ENCODE measurements at regions not wholly inside any gene's neighbourhood (a gene's known extent, or its start where the extent isn't known, plus 50 kb on each side); places are given as distances from the start of the nearest gene placed in this dataset.

DNA sequence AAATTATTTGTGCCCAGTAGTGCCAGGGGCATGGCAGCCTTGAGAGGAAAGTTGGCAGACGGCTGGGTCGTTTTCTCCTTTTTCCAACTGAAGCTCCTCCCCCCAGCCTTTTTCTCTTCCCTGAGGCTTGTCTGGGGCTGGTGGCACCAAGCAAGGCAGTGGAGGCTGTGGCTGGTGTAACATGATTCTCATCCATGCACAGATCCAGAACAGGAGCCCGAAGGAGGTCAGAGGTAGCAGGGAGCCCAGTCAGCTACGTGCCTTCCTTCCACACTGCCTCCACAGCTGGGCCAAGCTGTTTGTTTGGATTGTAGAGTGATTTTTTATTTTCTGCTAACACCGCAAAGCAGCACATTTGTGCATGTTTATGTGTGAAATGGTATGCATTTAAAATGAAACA lies 170.3 kb upstream of the MGAT5 start:
- TF ChIP-seq, protein P1, sequence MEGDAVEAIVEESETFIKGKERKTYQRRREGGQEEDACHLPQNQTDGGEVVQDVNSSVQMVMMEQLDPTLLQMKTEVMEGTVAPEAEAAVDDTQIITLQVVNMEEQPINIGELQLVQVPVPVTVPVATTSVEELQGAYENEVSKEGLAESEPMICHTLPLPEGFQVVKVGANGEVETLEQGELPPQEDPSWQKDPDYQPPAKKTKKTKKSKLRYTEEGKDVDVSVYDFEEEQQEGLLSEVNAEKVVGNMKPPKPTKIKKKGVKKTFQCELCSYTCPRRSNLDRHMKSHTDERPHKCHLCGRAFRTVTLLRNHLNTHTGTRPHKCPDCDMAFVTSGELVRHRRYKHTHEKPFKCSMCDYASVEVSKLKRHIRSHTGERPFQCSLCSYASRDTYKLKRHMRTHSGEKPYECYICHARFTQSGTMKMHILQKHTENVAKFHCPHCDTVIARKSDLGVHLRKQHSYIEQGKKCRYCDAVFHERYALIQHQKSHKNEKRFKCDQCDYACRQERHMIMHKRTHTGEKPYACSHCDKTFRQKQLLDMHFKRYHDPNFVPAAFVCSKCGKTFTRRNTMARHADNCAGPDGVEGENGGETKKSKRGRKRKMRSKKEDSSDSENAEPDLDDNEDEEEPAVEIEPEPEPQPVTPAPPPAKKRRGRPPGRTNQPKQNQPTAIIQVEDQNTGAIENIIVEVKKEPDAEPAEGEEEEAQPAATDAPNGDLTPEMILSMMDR (IDR thresholded peaks at IDR 0.05): no peak
- no peak for DNase-seq
- no peak overlapping the region for H3K4me3 Mint-ChIP-seq

DNA sequence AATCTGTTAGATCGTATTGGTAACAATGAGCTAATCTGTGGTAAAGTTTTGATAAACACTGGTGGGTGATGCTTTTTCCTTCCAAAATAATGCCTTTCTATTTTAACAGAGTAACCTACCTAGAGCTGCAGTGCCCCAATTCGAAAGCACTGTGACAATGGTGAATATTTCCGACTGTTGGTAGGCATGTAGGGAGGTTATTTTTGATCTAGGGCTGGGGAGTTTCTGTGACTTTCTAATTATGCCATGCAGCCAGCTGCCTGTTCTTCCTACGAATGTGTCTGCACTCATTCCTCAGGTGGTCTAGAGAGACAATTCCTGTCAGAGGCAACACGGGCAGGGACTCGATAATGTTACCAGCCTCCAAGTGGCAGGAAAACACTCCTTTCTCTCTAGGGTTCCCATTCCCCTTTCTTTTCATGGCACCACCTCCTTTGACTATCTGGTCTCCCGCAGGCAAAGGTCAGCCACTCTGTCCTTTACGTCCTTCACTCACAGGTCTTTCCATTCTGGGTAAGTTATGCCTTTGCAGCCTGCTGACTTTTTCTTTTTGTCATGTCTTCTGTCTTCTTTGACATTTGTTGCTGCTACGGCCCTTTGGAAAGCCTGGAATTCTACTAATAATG lies 167.2 kb upstream of the MGAT5 start:
- Mint-ChIP-seq H3K27ac (peak overlapping the region; percentile 83), H3K36me3 (ENCODE audit: low read depth) (no peaks in the 10 kb centered on the region)
- no peak for DNase-seq

More for the DNA sequence above, 170.3 kb upstream of the MGAT5 start:
- Mint-ChIP-seq H3K27ac (peak overlapping the region; percentile 43), H3K4me1 (peaks cover 43% of the 10 kb centered on the region), H3K27me3 (ENCODE audit: low read depth, poor library complexity) (no peaks in the 10 kb centered on the region), H3K9me3 (no peaks in the 10 kb centered on the region), H3K36me3 (ENCODE audit: low read depth) (no peaks in the 10 kb centered on the region)

DNA sequence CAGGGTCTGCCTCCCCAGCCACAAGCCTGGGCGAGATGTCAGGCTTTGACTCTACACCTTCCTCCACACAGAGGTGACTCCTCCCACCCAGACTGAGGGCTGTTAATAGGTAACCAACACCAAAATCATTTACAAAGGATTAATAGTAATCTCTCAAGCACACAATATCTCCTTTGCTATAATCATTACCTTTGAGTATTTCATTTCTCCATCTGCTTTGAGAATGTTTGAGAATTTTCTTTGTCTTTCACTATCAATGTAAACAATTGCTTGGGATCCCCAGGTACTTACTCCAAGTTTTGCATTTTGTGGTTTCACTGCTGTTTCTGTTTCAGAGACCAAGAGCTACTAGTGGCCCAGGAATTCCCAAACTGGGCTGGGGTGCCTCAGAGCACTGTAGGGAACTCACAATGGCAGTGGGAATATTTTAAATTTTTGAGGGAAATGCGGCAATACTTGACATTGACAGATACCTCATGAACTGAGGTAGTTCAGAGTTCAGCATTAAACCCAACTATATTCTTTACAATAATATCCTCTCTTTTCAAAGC lies 166.4 kb upstream of the MGAT5 start:
- DNase-seq: no peak
- peaks cover under 1% of the 10 kb centered on the region for H3K27me3 Mint-ChIP-seq (ENCODE audit: low read depth, poor library complexity)
- TF ChIP-seq, protein P1 (IDR thresholded peaks at IDR 0.05): no peak
- peaks cover 6% of the 10 kb centered on the region for H3K9me3 Mint-ChIP-seq
- H3K4me3 Mint-ChIP-seq: no peak overlapping the region
- no peaks in the 10 kb centered on the region for H3K36me3 Mint-ChIP-seq (ENCODE audit: low read depth)
- peaks cover 28% of the 10 kb centered on the region for H3K4me1 Mint-ChIP-seq
- H3K27ac Mint-ChIP-seq: no peak overlapping the region

More for the DNA sequence above, 167.2 kb upstream of the MGAT5 start:
- Mint-ChIP-seq H3K9me3 (peaks cover 6% of the 10 kb centered on the region), H3K27me3 (ENCODE audit: low read depth, poor library complexity) (no peaks in the 10 kb centered on the region), H3K4me1 (peaks cover 25% of the 10 kb centered on the region), H3K4me3 (no peak overlapping the region)
- TF ChIP-seq, protein P1 (IDR thresholded peaks at IDR 0.05): no peak

DNA sequence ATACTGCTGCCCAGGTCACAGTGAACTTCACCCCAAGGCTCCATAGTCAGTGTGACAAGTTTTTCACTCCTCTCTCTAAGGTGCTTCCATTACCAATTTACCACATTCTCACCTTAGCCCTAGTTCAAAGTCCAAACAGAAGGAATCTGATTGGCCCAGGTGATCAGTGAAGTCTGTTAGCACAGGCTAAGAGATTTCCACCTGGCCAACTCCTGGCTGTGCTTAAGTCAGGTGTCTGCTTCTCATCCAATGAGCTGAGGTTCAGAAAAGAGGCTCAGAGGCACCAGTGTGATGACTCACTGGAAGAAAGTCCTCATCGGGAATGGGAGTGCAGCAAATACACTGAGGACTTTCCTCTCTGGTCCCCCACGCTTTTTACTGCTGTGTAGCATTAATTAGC lies 164.4 kb upstream of the MGAT5 start:
- H3K36me3 Mint-ChIP-seq (ENCODE audit: low read depth): no peaks in the 10 kb centered on the region
- peaks cover 8% of the 10 kb centered on the region for H3K9me3 Mint-ChIP-seq
- TF ChIP-seq, protein P1 (IDR thresholded peaks at IDR 0.05): no peak
- no peak for DNase-seq
- H3K4me3 Mint-ChIP-seq: no peak overlapping the region
- peaks cover 2% of the 10 kb centered on the region for H3K27me3 Mint-ChIP-seq (ENCODE audit: low read depth, poor library complexity)
- H3K4me1 Mint-ChIP-seq: peaks cover 17% of the 10 kb centered on the region
- H3K27ac Mint-ChIP-seq: no peak overlapping the region

DNA sequence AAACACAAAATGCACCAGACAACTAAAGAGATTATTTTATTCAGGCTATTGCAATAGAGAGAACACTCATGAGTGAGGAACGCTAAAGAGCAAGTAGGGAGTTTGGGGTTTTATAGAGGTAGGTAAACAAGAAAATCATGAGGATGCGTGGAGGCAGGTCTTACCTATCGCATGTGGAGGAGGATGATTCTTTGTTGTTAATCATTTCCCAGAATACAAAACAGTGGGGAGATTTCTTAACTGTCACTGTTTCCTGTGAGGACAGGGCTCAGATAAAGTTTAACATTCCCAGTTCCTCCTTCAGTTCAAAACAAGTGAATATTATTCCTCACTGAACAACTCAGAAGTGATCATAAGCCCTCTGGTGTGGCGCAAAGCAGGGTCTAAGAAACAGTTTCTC lies 156.1 kb upstream of the MGAT5 start:
- H3K27me3 Mint-ChIP-seq (ENCODE audit: low read depth, poor library complexity): no peaks in the 10 kb centered on the region
- H3K4me1 Mint-ChIP-seq: peaks cover 12% of the 10 kb centered on the region
- no peaks in the 10 kb centered on the region for H3K36me3 Mint-ChIP-seq (ENCODE audit: low read depth)
- no peak overlapping the region for H3K27ac Mint-ChIP-seq
- H3K9me3 Mint-ChIP-seq: peaks cover 9% of the 10 kb centered on the region
- DNase-seq: no peak
- TF ChIP-seq, protein P1 (IDR thresholded peaks at IDR 0.05): no peak
- H3K4me3 Mint-ChIP-seq: no peak overlapping the region

DNA sequence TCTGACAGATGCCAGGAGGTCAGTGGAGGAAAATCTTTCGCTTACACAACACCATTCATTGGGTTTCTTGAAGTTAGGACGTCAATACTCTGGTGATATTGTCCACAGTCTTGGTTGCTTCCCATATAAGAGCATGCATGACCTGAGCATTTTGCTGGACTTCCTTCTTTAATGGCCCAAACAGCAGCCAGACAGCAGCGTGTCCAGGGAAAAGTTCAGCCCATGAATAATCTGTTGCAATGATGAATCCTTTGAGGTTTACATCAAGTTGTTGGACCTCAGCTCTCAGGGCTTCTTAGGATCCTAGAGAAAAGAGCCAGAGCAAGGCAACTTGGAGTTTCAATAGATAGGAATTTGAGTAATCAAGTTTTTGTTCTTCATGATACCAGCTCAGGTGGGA lies 155.6 kb upstream of the MGAT5 start:
- DNase-seq: no peak
- no peaks in the 10 kb centered on the region for H3K27me3 Mint-ChIP-seq (ENCODE audit: low read depth, poor library complexity)
- no peaks in the 10 kb centered on the region for H3K36me3 Mint-ChIP-seq (ENCODE audit: low read depth)
- H3K4me1 Mint-ChIP-seq: peaks cover 12% of the 10 kb centered on the region
- H3K27ac Mint-ChIP-seq: no peak overlapping the region
- H3K9me3 Mint-ChIP-seq: peaks cover 9% of the 10 kb centered on the region
- TF ChIP-seq, protein P1 (IDR thresholded peaks at IDR 0.05): no peak
- H3K4me3 Mint-ChIP-seq: no peak overlapping the region
